IPS-NIHi7 (cell line): ENCODE measurements at regions not wholly inside any gene's neighbourhood (a gene's known extent, or its start where the extent isn't known, plus 50 kb on each side); places are given as distances from the start of the nearest gene placed in this dataset.

ENCODE experiments used
- DNase-seq: peaks from one replicate; pipeline ENCODE4 v3.0.0; 2012; ENCODE audit warnings: mixed read lengths; ENCODE audit errors: extremely low spot score

DNA sequence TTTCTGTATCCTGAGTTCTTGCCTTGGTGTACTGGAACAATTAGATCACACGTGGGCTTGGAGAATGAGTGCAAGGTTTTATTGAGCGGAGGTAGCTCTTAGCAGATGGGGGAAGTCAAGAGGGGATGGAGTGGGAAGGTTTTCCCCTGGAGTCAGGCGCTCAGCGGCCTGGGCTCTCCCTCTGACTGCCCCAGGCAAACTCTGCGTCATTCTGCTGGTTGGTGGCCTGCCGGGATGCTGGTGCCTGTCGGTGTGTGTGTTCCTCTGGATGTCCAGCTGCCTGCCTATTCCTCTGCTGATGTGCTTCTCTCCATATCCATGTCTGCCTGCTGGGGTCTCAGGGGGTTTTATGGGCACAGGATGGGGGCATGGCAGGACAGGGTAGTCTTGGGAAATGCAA, 111.0 kb downstream of the TRIB2 start:
- DNase-seq, result no peak

DNA sequence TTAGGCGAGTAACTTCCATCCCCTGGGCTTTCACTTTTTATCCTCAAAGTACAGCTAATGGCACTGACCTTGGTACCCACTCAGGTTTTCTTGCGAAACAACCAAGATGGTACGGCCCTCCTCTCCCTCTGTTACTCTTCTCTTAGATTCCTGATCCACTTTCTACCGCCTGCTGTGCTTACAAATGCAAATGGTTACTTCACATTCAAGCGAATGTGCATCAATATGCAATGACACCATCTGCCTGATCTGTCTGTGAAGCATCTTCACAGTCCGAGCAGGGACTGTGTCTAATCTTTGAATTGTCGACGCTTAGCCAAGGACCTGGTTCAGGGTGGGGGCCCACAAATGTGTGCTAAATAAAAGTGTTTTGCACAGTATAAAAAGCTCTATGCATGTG, 112.2 kb downstream of the TRIB2 start:
- no peak for DNase-seq

DNA sequence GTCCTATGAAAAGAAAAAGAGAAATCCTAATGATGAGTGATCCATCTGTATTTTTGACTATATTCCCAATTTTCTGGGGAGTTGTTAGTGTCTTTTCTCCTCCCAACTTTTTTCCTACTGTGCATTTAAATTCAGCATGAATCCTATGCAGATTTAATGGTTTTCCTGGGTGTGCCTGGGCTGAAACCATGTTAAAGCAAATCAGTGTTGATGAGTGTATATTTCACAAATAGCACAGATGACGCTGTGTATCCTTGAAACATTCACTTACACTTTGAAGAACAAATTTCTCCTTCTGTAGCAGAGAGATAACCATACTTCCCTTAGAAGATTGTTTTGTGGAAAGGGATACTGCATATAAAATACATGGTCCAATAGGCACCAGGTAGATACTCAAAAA, 114.3 kb downstream of the TRIB2 start:
- no peak for DNase-seq

DNA sequence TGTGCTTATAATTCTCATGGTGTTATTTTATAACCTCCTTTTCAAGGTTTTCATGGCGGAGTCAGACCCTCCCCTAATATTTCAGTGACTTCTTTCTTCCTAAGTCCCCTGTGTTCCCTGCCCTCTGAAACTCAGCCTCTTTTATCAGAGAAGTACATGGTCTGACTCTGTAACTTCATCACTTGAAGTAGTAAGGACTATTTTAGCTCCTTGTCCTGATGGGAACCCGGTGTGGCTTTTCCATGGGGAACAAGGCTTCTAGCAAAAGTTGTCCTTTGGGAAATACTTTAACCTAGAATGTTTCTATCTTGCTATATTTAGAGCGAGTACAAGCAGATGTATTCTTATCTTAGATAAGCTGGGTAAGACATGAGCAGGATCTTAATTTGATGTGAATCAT, 117.5 kb downstream of the TRIB2 start:
- no peak for DNase-seq

DNA sequence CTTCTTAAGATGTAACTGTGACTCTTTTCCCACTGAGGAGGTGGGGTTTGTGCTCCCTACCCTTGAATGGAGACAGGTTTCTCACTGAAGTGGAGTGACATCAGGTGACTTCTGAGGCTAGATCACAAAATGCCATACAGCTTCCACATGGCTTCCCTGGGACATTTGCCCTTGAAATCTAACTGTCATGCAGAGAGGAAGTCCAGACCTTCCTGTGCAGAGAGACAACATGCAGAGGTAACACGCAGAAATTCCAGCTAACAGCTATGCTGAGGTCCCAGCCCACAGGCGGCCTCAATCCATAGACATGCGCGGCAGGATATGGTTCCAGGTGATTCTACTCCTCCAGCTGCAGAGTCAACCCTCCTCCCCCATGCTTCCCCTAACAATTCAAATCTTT, 119.0 kb downstream of the TRIB2 start:
- no peak for DNase-seq

DNA sequence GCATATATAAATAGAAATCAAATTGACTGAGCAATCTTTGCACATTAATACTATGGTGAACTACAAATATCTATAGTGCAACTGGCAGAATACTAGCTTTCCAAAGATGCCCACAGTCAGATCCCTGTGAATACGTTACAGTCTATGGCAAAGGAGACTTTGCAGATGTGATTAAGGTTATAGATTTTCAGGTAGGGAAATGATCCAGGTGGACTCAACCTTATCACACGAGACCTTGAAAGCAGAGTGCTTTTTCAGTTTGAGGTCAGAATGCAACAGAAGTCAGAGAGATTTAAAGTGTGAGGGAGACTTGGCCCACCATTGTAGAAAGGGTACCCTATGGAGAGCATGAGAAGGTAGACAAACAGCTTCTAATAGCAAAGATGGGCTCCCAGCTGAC, 122.6 kb downstream of the TRIB2 start:
- no peak for DNase-seq

DNA sequence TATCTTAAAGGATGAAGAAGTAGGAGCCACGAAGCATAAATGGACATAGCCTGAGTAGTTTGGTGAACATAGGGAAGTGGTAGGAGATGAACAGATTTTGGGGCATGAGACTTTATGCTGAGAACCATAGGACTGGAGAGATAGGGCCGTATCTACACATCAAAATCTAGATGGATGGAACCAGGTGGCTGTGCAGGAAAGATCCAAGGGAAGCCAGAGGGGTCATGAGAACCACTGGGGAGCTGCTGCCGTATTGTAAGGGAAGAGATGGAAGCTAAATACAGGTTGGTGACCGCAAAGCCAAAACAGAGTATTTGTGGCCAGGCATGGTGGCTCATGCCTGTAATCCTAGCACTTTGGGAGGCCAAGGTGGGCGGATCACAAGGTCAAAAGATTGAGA, 124.3 kb downstream of the TRIB2 start:
- no peak for DNase-seq

DNA sequence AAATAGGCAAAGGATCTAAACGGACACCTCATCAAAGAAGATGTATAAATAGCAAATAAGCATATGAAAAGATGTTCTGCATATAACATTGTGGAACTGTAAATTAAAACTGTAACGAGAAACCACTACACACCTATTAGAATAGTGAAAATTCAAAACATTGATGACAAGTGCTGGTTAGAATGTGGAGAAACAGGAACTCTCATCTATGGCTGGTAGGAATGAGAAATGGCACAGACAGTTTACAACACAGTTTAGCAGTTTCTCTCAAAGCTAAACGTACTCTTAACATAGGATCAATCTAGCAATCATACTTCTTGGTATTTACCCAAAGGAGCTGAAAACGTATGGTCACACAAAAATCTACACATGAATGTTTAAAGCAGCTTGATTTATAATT, 126.2 kb downstream of the TRIB2 start:
- DNase-seq, result no peak

DNA sequence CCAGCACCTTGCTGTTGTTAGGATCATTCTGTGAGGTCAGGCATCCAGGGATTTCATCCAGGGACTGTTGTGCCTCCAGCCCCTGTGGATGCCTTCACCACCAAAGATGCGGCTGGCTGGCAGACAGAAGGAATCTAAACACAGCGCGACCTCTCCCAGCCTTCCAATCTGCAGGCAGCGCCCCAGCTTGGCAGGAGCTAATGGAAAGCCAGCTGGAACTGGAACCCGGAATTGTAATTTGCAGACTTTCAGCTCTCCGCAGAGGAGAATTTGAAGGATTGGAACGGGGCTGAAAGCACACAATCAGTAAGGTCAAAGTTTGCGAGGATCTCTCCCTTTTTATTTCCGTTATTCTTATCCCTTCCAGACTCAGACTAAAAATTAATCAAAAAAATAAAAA, 127.8 kb downstream of the TRIB2 start:
- no peak for DNase-seq

DNA sequence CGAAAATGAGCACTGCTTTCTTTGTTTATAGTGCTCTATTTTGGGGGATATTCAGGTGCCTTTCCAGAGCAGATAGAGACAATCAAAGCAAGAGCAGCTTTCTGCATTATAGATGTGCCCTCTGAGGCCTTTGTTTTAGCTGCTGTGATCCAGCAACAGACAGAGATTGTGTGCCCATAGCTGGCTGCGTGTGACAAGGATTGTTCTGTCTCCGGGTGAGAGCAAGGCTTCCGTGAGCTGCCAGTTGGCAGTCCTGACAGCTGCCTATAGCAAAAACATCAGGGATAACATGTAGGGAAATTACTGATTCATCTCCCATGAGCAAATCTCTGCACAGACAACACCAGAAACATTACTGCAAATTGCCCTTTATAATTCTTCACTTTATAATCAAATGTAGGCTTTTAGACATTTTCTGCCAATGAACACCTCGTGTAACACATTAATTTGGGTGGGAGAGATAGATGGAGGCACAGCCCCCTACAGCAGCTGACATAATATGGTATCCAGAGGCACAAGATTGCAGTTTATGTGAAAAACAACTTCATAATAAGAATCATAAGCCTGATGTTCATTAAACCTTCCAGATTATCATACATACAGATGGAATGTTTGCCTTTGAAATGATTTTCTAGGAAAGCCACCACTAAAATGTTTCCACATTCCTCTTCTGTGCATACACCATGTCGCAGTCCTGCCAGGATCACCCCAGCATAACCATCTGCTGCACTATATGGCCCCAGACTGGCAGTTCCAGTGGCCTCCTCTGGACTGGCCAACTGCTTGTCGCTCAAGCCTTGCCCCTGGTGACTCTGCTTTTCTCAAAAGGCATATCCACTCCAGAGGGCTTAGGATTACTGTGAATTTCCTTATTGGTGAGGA, 131.2 kb downstream of the TRIB2 start:
- no peak for DNase-seq

DNA sequence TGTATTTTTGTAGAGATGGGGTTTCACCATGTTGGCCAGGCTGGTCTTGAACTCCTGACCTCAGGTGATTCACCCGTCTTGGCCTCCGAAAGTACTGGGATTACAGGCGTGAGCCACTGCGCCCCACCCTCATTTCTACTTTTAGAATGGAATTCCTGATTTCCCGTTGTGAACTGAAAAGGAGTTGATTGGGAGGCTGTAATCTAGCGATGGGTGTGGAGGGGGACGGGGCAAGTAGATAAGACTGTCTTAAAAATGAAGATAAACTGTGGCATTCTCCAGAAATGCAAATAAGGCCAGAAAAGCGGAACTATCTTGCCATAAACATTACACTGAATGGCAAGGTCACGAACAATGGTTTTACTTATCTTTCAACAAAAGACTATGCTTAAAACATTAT, 135.4 kb downstream of the TRIB2 start:
- no peak for DNase-seq

DNA sequence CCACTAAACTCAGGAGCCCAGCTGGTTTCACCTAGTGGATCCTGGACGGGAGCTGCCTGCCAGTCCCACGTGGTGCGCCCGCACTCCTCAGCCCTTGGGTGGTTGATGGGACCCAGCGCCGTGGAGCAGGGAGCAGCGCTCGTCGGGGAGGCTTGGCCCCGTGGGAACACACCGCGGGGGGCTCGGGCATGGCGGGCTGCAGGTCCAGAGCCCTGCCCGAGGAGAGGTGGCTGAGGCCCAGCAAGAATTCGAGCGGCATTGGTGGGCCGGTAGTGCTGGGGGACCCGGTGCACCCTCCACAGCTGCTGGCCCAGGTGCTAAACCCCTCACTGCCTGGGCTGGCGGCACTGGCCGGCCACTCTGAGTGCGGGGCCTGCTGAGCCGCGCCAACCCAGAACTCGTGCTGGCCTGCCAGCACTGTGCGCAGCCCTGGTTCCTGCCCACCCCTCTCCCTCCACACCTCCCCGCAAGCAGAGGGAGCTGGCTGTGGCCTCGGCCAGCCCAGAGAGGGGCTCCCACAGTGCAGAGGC, 137.3 kb downstream of the TRIB2 start:
- DNase-seq, result no peak

DNA sequence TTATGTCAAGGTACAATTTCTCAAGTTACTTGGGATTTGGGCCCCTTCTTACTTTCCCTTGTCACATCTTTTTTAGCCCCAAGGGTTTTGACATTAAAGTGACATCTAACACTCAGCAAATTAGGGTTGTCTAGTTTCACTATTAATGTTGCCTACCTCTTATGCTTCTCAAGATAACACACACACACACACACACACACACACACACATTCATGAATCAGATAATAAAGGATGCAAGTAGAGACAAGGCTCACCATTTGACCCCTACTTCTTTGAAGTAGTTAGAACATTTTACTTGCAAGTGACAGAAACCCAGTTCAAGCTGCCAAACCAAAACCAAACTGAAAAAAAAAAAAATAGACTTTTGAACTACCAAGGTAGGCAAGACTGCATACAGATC, 138.8 kb downstream of the TRIB2 start:
- DNase-seq, result no peak

DNA sequence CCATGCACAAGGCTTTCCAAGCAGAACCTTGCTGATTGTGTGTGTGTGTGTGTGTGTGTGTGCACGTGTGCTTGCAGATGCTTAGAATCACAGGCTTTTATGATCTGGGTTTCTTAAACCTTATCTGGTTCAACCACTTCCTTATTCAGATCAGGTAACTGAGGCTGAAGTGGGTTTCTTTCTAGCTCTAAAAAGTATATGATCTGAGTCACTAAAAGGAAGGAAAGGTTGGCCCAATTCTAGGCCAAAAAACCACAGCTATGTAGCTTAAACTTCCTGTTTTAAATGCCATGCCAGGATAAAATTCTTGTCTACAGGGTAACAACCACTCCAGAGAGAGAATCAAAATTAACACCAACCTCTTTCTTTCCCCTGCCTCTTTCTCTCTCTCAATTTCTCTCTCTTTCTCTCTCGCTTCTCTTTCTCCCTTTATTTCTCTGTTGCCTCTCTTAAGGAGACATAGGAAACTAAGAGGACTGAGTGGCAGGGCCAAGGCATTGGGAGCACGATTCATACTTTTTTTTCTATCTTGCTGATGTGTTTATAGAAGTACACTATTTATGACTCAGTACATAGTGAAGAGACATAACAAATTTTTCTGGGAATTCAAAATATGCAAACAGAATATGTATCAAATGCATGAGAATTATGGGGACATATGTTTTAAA, 140.3 kb downstream of the TRIB2 start:
- no peak for DNase-seq

DNA sequence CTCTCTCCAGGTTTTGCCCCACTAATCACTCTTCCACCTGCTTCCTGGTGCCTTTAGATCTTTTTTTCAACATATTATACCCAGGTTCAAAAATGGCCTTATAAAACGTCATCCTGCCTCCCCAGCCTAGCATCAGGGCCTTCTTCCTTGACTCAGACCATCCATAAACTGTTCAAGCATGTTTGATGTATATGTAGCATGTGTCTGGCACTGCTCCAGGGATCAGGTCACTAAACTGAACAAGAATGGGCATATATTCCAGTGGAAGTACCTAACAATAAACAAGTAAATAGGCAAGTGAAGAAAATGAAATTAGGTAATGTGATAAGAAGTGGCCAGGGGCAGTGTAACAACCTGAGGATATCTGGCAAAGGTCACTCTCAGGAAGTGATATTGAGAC, 141.2 kb downstream of the TRIB2 start:
- no peak for DNase-seq

DNA sequence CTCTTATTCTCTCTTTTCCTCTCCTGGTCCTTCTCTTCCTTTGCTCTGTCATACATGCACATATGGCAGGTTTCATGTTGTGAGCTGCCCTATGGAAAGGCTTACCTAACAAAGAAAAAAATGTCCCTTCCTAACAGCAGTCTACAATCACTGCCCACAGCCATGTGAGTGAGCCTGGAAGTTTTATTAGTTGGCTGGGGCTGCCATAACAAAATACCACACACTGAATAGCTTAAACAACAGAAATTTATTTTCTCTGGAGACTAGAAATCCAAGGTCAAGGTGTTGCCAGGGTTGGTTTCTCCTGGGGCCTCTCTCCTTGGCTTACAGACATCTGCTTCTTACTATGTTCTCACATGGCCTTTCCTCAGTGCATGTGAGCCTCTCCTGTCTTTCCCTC, 142.1 kb downstream of the TRIB2 start:
- DNase-seq, result no peak

DNA sequence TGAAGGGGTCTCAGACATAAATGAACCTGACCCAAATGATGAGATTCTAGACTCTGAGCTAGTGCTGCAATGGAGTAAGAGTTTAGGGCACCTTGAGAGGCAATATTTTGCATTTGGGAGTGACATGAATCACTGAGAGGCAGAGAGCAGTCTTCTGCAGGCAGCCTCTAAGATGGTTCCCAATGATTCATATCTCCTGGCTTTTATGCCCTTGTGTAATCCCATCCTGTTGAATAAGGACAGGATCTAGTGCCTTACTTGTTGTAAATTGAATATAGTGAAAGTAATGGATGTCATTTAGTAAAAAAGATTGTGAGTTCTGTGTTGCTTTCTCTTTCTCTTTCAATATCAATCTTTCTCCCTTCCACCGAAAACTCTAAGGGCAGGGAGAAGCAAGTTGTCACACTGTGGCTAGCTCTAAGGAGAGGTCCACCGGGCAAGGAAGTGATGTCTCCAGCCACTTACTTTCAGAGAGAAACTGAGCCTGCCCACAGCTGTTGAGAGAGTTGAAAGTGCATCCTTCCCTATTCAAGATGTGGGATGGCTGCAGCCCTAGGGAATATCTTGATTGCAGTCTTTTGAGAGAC, 144.7 kb downstream of the TRIB2 start:
- DNase-seq, result no peak

DNA sequence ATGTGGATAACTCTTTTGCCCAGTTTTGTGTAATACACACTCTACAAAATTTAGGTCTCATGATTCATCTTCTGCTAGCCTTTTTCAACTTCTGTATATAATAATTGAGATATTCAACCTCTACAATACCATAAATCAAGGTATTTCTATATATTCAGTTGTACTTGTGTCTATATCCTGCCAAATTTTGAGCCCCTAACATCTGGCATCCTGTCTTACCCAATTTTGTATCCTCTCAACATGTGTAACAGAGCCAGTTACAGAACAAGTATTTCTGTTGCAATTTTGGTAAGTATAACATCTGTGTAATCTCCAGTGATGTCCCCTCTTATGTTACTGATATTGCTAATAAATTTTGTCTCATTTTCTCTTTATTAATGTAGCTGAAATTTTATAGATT, 145.8 kb downstream of the TRIB2 start:
- DNase-seq, result no peak

DNA sequence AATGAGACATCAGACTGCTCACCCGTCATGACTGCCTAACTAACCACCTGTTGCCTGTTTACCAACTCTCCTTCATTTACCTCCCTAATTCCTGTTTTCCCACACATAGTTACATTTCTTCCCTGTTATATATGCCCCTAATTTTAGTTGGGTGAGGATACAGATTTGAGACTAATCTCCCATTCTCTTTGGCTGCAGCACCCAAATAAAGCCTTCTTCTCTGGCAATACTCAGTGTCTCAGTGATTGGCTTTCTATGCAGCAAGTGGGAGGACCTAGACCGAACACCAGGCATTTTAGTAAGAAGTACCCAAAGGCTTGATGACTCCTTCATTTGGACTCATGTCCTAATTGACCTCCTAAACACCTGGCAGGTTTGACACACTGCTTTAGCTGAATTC, 147.2 kb downstream of the TRIB2 start:
- no peak for DNase-seq

DNA sequence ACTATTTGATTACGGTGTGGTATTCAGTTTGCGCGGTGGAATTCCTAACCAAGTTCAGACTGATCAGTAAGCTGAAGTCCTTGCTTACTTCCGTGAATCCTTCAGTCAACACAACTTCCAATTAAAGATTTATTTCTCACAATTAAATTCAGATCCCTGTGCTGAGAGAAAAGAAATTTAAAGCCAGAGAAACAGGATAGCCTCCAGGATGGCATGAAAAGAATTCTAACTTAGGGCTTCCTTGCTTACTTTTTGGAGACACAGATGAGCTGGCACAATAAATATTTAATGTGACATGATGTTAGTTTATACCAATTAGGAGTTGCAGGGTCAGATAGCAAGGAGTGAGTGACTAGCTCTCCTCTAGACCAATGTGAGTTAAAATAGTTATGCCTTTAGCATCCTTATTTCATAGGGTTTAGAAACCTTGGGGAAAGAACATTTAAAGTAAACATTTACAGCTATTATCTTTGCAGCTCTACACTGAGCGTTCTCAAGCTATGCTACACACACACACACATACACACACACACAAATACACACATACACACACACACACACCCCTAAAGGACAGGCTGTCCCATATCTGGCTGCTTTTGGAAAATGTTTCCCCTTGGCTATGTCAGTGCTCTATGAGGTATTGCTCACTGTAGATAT, 151.0 kb downstream of the TRIB2 start:
- no peak for DNase-seq

DNA sequence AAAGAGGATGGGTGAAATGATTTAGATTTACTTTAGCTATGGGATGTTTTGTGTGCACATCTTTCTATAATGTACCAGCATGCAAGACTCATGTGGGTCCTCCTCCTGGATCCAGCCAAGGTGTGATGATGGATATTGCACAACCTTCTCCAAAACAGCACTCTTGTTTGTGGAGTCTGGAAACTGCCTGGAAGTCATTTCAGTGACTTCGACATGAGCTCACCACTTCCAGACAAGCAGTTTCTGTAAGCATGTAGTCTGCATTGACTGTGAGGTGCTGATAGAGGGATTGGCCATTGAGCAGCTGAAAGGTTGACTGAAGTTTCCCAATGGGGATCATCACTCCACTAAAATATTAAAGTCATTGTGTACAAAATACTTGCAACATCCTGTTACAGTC, 154.0 kb downstream of the TRIB2 start:
- DNase-seq, result no peak

DNA sequence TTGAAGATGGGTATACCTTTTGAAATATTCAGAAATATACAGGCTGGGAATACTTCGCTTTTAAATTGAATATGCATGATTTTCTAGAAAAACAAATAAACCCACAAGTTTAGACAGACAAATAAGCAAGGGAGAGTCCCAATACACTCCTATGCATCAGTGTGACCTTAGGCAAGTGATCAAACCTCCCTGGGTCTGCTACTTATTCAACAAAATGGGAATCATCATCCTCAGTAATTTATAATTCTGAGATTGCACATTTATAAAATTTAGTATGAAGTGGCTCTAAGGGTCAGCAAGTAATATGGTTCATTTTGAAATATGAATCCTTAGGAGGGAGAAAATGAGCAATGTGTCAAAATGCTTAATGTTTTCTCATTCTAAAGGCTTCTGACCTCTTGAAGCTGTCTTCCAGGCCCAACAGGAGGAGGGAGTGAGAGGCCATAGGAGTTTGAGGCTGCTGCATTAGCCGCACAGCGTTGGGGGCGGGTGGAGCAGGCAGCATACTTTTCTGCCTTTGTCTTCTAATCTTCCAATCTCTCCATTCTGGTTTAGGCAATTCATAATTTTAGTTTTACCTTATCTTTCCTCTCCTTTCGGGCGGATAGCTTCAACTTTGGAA, 155.1 kb downstream of the TRIB2 start:
- DNase-seq, result no peak
